Inflammatory macrophage (primary cell): ENCODE measurements at regions not wholly inside any gene's neighbourhood (a gene's known extent, or its start where the extent isn't known, plus 50 kb on each side); places are given as distances from the start of the nearest gene placed in this dataset.
"Not testable (repeated sequence)": the region's sequence is repeated elsewhere in the genome, so short reads cannot be mapped to it uniquely, and the experiment has no call there.

Source experiments
- DNase-seq, 2 donors: peaks; one replicate each; pipeline ENCODE4 v3.0.0-alpha.2; 2020 to 2022

GRCh38 chrX:110519501-110519900 is 160.9 kb downstream of the RTL9 start:
- no peak for DNase-seq

DNA sequence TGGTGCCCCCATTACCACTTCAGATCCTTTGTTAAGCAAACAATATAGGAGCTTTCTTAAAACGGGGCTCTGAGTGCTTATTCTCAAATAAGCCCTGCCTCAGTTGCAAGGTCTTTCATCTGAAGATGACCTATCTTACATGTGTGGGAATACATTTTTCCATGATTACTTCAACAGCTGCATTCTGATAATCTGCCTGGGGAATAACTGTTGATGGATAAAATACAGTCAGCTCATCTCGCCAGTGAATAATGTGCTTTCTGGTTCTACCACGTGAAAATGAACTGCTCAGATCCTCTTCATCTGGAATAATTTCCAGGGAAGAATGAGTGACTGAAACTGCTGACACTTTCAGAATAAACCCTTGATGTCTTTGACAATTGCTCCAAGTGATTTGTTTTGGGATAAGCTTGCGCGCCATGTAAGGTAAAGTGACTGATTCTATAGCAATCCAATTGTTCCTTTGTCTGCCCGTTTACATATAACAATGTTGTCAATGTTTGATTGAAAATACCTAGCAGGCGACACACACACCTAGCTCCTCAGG is 161.3 kb downstream of the RTL9 start:
- no peak for DNase-seq

DNA sequence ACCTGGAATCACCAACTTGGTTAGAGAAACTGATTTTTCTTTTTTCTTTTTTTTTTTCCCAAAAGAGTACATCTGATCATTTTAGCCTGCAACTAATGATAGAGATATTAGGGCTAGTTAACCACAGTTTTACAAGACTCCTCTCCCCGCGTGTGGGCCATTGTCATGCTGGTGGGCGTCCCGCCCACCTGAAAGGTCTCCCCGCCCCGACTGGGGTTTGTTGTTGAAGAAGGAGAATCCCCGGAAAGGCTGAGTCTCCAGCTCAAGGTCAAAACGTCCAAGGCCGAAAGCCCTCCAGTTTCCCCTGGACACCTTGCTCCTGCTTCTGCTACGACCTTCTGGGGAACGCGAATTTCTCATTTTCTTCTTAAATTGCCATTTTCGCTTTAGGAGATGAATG is 162.0 kb downstream of the RTL9 start:
- not testable (repeated sequence) for DNase-seq

DNA sequence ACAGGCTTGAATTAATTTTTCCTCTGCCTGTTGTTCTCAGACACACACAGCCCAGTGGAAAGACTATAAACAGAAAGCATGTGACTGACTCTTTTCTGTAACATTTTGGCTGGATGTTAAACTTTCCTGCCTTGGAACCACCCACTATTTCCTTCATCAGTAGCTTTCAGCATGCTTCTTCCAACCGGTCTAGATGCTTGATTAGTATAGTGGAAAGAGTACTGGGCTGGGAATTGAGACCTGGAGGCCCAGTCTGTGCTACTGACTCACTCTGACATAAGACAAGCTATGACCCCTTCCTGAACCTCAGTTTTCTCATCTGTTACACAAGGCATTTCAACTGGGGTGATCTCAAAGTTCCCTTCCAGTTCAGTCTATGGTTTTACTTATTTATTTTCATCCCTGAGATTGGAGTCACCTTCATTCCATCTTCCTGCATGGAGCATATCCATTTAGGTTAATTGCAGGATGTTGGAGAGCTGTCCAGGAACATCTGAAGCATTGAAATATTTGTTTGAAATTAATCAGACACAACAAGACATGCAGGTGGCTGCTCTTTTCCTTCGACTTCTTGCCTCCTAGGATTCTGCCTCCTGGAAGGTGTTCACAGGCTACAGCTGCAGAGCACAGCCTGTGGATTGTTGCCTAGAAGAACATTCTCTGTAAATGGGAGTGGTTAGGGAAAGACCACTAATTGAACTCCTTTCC is 173.4 kb downstream of the RTL9 start:
- DNase-seq: no peak

DNA sequence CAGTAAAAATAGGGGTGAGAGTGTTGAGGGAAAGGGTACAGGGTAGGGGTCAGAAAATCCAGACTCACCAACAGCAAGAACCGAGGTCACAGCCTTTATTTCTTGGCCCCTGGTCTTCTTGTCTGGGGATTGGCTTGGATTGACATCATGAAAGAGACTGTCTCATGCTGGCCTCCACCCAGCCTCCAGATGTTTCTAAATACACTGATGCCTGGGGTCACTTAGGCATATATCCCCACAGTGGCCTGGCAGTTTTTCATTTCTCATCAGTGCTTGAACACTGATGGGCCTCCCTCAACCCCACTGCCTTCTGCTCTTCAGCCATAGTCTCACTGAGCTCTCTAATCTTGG is 173.9 kb downstream of the RTL9 start:
- DNase-seq: no peak

DNA sequence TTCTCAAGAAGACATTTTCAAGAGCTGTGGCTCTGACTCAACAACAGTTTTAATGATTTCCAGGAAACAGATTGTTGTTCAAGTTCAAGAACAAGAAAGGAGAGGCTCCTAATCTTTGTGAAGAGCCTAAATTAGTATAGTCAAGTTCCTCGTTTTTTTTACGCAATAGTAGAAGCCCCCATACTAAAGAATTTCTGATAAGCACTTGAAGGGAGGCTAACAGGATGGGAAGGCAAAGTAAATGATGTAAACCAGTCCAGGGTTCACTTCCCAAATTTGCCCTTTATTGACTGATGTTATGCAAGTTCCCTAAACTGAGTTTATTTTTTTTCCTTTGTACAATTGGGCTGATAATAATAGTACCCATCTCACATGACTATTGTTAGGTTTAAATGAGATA is 178.2 kb downstream of the RTL9 start:
- DNase-seq: peak; percentile 13 to 31

- no peak for DNase-seq
These were observed 182.6 kb downstream of the RTL9 start for GRCh38 chrX:110541266-110541665.

- DNase-seq: not testable (repeated sequence)
These were observed 192.2 kb downstream of the RTL9 start for GRCh38 chrX:110550854-110551253.

DNA sequence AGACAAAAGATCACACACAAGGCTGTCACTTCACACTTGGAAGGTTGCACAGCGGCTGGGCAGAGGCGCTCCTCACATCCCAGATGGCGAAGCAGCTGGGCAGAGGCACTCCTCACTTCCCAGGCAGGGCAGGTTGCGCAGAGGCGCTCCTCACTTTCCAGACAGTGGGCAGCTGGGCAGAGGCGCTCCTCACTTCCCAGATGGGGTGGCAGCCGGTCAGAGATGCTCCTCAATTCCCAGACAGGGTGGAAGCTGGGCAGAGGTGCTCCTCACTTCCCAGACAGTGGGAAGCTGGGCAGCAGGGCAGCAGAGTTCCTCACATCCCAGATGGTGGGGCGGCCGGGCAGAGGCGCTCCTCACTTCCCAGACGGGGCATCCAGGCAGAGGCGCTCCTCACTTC is 199.2 kb downstream of the RTL9 start:
- no peak for DNase-seq

DNA sequence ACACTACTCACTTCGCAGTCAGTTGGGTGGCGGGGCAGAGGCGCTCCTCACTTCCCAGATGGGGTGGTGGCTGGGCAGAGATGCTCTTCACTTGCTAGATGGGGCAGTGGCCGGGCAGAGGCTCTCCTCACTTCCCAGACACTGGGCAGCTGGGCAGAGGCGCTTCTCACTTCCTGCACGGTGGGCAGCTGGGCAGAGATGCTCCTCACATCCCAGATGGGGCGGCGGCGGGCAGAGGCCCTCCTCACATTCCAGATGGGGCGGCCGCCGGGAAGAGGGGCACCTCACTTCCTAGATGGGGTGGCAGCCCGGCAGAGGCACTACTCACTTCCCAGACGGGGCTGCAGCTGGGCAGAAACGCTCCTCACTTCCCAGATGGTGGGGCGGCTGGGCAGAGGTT is 199.8 kb downstream of the RTL9 start:
- no peak for DNase-seq

DNA sequence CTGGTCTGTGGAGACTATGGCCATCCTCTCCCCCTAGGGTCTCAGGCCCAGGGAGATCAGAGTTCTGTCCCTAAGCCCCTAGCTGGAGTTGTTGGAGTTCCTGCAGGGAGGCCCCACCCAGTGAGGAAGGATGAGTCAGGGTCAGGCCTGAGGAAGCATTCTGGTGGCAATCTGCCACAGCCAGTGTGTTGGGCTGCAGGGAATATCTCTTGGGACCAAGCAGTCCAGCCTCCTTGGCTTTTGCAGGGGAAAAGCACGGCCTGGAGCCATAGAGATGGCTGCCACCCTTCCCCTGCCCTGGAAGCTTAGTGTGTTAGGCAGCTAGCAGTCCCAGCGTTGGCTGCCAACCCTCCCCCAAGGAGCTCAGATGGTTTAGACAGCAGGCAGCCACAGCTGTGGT is 202.4 kb downstream of the RTL9 start:
- DNase-seq: no peak

- no peak for DNase-seq
These were observed 204.6 kb downstream of the RTL9 start for GRCh38 chrX:110563282-110563681.

DNA sequence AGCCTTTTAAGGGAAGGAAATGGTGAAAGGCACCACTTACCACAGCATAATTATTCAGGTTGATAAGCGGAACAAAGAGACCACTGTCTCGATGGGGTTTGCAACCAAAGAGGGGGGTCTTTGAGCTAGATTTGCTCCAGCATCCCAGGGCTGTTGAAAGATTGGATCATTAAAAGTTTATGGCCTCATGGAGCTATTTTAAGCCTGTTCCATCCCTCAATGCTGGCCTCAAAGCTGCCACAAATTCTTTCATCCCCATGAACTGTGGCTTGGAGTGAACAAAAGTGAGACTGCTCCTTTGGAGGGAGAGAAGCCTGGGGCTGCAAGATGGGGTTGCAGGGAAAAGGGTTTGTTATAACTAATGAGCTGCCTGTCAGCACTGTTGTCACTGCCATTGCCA is 209.8 kb downstream of the RTL9 start:
- no peak for DNase-seq

GRCh38 chrX:110569506-110569905 is 210.9 kb downstream of the RTL9 start:
- no peak for DNase-seq

DNA sequence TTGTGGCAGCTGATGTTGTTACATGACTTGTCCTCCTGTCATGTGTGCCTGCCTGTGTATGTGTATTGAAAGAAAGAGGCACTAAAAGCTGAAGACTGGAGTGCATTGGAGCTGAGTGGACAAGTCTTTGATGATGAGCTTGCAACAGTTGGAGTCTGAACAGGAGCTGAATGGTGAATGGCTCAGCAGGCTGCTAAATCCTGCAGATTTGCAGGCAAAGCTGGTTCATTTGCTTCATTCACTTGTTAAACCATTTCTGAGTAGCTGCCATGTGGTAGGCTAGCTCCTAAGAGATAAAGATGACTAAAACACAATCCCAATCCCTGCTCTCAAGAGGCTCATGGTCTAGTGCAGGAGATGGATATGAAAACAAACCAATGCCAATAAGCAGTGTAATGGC is 217.3 kb downstream of the CHRDL1 start:
- DNase-seq: no peak

GRCh38 chrX:110584083-110584482 is 211.5 kb downstream of the CHRDL1 start:
- no peak for DNase-seq

- DNase-seq: no peak
These were observed 207.5 kb downstream of the CHRDL1 start for GRCh38 chrX:110588164-110588563.

DNA sequence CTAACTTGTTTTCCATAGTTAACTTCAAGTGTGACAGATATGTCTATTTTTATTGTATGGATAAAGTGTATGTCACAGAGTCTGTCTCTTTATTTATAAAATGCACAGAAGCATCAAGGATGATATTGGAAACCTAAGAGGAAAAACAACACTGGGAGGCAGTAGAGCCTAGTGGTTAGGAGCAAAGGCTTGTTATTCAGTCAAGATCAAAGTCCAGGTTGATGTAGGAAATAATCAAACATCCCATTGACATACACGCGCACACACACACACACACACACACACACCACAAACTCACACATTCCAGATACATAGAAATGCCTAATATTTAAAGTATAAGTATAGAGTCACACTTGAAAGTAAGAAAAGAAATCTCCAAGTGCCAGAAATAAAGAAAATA is 206.8 kb downstream of the CHRDL1 start:
- no peak for DNase-seq

DNA sequence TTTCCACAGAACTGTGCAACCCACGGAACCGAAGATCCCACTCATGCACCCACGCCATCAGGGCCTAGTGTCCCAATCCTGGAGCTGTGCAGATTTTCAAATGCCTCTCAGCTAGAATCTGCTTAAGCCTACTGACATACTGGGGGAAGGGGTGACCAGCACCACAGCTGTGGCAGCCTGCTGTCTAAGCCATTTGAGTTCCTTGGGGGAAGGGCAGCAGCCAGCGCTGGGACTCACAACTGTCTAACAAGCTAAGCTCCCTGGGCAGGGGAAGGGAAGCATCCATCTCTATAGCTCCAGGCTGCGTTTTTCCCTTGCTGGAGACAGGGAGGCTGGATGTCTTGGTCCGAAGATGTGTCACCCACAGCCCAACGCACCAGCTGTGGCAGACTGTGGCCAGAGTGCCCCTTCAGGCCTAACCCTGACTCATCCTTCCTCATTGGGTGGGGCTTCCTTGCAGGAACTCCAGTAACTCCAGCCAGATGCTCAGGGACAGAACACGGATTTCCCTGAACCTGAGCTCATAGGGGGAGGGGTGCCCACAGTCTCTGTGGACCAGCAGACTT is 194.8 kb downstream of the CHRDL1 start:
- DNase-seq: no peak

- no peak for DNase-seq
These were observed 181.0 kb downstream of the CHRDL1 start for GRCh38 chrX:110614596-110614995.
